NCI-H69 (cell line): ENCODE measurements at regions not wholly inside any gene's neighbourhood (a gene's known extent, or its start where the extent isn't known, plus 50 kb on each side); places are given as distances from the start of the nearest gene placed in this dataset.

ENCODE experiments used
- DNase-seq: peaks from one replicate; lab custom pipeline; 2025; lab: John Stamatoyannopoulos, UW

DNA sequence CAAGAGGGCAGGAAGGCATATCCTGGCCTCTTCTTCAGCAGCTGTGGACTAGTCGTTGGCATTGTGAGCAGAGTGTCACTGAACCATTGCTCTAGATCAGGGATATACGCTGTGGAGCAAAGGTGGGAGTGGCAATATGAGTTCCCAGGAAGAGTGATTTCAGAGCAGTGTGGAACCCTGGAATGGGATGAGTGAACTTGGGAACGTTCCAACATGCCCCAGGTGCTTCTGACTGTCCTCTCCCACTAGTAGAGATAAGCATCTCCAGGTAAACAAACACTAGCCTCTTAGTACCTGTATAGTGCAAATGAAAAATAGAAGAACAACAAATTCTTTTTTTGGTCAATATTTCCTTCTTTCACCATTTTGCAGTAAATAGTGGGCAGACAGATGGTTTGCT lies 123.6 kb upstream of the VEPH1 start:
- DNase-seq: peak; percentile 13

DNA sequence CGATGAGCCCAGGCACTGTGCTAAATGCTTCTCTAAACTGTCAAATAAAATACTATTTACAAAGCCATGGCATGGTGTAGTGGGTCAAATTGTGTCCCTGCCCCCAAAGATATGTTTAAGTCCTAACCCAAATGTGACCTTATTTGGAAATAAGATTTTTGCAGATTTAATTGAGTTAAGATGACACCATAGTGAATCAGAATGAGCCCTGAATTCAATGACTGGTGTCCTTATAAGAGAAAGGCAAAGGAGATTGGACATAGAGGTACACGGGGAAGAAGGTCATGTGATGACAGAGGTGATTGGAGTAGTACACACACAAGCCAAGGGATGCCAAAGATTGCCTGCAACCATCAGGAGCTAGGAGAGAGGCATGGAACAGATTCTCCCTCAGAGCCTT lies 121.6 kb upstream of the VEPH1 start:
- no peak for DNase-seq

DNA sequence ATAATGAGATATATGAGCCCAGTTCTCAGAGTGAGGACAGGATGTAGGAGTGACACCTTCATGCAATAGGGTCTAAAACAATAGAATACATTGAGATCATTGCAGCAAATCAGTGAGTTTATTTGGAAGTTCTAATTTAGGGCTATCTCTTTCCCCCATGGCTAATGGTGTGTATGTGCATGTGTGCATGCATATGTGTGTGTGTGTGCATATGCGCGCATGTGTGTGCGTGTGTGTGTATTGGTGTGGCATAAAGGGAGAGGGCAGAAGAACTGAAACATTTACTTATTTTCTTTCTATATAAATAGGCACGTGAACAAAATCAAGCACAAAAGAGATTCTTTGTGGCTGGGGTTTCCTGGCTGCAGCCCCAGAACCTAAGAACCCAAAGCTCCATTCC lies 115.7 kb upstream of the VEPH1 start:
- DNase-seq: no peak

DNA sequence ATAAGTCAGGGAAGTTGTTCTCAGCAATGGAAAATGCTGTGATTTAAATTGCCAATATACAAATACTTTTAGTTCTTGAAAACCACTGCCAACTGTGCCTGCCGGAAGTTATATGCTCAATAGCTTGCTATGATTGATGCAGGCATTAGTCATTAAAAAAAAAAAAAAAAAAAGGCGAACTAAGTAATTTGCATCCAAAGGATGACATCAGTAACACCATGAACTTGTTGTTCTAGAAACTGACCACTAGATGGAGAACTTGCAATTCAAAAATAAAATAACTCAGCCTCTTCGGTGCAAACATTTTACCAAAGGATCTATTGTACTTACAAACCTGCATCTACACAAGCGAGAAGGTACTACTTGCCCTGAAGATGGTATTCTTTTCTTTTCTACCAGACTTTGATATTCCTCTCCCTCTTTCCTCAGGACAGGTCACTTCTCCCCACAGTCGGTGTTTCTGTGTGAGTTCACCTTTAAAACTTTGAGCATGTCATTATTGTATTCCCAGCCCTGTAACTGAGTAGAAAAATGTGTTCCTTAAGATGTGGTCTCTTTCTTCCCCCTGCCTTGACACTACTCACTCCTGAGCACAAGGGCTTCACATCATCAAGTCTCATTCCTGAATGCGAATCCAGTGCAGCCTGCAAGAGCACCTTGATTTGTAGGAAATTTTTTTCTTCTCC lies 115.0 kb upstream of the VEPH1 start:
- DNase-seq: peak; percentile 58

DNA sequence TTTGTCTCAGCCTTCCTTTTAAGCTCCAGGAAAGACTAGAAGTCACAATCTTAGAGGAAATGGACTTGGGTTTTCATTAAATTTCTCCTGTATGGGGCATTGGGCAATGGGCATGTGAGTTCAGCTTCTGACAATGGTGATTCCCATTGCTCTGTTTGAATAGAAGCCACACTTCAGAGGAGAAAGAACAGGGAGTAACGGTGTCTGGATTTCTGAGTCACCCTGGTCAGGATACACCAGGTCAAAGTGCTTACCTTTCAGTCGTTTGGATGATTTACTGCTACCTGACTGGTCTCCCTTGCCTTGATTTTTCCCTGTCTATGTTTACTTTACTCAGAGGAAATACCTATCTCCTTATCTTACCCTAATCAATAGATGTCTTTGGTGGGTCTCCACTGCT lies 111.7 kb upstream of the VEPH1 start:
- DNase-seq: no peak

DNA sequence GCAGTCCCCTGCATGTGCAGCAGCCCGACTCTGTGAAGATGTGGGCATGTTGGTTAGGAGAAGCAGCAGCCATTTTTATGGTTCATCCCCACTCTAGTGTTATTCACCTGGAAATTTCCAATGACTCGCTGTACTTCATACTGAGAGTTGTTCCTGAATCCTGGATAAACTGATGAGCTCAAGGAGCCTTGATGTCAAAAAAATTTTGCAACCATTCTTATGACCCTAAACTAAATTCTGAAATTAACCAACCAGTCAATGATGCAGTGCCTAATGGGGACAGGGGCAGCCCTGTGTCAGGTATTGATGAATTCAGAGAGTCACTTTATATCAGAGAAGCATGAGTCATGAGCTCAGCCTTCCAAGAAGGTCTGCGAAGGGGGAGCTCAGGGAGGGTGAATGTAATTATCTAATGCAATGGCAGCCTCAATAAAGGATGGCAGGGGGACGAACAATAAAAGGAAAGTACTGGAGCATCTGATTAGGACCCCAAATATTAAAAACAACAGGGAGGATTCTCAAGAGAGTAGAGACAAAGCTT lies 108.4 kb upstream of the VEPH1 start:
- DNase-seq: no peak

DNA sequence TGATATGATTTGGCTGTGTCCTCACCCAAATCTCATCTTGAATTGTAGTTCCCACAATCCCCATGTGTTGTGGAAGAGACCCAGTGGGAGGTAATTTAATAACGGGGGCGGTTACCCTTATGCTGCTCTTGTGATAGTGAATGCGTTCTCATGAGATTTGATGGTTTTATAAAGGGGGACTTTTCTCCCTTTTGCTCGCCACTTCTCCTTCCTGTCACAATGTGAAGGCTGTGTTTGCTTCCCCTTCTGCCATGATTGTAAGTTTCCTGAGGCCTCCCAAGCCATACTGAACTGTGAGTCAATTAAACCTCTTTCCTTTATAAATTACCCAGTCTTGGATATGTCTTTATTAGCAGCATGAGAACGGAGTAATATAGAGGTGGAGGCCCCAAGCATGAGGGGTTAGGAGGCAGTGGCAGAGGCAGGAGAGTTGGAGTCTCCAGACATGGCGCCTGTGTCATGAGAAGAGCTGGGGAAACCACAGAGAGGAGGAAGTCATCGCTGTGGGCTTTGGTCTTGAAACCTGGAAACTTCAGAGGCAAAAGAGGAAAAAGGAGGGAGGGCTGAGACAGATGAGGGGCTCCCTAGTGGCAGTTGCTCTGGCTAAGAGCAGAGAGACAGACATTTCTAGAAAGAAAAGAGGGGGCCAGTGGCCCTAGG lies 107.8 kb upstream of the VEPH1 start:
- no peak for DNase-seq

DNA sequence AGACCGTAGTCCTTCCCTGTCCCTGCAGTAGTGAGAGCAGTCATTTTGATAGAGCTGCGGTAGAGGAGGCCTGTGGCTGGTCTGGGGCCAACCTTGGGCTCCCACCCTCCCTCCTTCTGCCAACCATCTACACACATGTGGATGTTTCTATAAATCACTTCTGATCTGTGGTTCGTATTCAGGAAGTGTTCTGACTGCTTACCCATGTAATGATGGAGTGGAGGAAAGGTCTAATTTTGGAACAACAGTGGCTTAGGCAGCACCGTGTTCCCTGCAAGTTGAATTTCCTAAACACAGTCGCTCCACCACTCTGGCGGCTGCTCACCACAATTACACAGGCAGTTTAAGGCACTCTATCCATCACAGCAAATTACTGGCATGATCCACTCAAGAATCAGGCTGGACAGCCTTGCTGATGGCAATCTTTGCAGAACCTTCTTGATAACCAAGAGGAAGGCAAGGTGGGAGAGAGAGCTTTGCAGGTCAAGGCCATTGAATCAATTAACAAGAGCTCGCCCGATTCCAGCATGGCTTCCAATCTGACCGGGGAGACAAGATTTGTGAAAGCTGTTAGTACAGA lies 104.7 kb upstream of the VEPH1 start:
- DNase-seq: no peak

DNA sequence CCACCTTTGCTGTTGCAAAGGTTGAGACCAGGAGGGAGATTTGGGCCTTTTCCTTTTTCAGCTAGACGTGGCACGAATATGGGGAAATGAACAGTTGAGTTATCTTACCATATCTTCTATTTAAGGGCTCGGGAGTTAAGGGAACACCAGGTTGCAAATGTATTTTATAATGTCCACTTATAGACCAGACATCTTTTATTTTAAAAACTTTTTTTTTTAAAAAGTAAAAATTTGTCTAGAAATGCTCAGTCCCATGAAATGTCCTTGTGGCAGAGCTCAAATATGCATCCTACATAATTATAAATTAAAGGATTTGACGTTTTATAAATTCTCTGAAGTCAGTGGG lies 103.6 kb upstream of the VEPH1 start:
- no peak for DNase-seq

DNA sequence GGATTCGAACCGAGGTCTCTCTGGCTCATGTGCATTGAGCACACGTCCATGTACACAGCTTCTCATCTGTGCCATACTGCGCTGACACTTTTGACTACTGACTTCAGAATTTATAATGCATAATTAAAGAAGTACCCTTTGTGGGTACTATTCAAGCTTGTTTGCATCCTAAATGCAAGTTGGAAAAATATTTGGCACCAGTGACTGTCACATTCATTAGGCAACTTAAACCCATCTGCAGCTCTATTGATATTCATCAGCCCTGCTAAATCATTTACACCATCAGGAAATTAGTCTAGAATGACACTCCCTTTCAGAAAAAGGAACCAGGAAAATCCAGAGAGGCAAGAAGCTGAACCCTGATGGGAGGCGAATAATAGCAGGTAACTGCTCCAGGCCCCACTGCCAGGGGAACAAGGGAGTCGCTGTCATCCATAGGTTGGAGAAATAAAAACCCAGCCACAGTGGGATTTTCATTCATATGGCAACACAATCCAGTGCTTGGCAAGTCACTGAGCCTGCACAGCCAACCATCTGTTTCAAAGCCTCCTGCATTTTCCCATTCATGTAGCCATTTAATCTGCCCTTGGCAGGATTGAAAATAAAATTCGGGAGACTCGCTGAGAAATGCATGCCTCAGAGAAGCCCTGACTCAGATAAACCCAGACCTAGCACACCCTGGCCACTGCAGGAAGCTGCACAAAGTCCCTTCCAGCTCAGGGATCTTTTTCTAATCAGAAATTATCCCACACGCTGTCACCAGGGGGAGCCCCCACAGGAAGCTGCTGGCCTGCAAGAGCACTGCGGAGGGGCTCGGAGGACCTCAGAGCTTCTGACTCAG lies 103.0 kb upstream of the VEPH1 start:
- DNase-seq: peak; percentile 65

DNA sequence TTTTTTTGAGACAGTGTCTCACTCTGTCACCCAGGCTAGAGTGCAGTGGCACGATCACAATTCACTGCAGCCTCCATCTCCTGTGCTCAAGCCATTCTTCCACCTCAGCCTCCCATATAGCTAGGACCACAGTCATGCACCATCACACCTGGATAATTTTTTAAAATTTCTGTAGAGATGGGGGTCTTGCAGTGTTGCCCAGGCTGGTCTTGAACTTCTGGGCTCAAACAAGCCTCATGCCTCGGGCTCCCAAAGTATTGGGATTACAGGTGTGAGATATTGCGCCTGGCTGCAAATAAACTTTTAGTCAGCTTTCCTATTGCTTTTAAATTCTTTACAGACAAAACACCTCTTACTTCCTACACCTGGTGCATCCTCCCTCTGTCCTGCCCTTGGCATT lies 102.1 kb upstream of the VEPH1 start:
- no peak for DNase-seq

DNA sequence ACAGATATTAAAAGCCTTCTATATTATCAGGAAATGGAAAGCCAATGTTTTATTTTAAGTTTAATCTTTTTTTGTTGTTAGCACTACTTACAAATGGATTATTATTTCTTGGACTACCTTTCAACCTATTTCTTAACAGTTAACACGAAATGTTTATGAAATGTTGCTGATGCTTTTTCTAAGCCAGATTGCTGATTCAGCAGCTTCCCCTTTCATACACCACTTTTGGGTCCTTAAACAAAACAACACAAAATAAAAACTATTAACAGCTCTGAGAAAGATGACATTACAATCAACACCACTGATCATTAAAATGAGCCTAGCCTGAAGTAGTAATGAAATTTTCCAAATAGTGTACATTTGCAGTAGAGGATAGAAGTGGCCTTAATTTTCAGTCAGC lies 99.2 kb upstream of the VEPH1 start:
- no peak for DNase-seq

DNA sequence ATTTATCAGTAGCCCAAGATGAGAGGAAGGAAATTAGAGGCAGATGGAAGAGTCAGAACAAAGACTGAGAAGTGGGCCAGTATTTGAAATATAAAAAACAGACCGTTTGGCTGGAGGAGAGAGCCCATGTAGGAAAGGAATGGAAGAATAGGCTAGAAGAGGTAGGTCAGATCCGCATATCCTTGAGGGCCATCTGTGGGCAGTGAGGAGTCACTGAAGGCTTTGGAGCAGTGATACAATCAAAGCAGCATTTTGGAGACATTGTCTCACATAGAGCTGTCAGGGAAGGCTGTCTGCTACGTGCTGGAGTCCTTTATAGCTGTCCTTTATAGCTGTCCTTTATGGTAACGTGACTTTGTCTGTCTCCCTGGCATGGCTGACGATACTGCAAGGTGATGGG lies 92.0 kb upstream of the VEPH1 start:
- no peak for DNase-seq

DNA sequence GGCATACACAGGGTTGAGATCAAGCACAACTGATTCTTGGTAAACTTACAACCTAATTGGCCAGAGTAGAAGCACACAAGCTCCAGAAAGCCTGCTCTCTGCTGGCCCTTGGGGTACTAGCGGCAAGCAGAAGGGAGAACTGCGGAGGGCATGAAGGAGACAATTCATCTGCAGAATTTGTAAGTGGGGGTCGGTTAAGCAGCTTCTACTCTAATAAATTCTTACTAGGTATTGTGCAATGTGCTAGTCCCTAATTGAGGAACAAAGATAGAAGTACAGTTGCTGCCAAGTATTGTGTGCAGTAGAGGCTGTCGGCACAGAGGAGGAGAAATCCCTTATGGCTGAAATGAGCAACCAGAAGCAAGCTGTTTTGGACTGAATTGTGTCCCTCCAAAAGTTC lies 91.2 kb upstream of the VEPH1 start:
- peak; percentile 5 for DNase-seq

DNA sequence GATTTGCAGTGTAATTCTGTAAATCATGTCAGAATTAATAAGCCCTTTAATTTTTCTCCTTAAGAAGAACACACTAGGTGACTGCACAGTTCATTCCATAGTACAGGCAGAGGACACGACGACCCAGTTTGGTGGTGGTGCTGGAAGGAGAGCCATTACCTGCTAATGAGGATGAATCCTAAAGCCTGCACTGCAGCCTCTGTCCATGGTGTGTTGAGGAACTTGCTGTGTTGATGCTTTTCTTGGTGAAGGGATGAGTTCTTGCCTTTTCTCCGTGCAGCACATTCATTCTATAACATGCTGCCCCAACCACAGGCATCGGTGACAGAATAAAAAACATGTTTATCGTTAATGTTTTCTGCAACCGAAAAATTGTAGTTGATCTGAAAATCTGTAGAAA lies 89.6 kb upstream of the VEPH1 start:
- DNase-seq: no peak

DNA sequence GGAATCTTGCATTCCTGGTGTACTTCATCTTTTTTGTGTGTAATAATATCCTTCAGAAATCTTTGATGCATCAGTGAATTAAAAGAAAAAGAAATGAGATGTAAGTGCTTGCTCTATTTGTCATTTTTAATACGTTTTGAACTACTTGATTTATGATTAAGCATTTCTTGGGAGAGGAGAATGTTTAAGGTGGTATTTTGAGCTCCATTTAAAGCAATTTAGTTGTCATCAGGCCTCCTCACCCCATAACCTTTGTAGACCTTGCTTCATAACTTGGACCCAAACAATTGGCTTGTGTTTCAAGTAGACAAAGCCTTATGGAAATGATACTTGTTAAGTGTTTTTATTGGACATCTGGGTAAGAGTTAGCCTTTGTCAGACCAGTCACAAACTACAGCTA lies 87.1 kb upstream of the VEPH1 start:
- DNase-seq: peak; percentile 52

DNA sequence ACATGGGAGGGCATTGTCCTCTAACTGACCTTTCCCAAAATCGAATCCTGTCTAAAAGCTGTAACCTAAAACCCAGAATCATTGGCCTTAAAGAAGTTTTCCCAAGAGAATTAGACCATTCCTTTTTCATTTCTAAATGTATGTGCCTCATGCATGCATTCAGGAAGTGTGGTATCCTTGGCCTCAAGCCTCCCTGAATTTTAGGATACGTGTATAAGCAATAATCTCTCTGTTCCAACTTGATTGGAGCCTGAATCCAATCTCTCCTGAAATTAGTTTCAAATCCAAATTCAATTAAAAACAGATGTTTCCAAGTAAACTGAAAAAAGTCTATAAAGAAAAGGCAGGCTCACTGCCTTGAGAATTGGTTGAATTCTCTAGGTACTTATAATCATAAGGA lies 86.0 kb upstream of the VEPH1 start:
- no peak for DNase-seq

DNA sequence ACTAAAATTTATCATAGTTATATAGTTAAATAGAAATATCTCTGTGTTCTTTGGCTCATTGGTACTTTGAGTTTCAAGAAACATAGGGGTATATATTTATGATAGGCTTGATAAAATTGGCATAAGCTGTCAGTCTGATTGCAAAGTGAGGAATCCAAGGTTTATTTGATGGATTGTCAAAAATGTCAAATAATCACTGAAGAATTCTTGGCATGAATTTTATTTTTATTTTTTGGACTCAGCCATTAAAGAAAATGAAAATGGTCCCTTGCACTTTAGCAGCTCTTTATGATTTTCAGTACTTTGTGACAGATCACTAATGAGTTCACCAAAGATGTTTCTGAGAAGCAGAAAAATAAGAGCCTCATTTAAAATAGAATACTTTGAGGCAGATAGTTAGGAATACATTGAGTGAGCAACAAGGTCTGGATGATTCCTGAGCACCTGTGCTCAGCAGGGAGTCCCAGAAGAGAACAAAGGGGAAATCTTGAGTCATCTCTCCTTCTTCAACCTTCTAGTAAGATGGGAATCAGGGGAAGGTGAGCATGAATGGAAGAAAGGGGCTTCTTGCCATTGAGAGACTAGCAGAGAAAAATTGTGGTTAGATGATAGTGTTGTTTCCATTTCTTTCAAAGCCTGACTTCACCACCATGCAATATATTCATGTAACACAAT lies 85.3 kb upstream of the VEPH1 start:
- peak; percentile 2 for DNase-seq

DNA sequence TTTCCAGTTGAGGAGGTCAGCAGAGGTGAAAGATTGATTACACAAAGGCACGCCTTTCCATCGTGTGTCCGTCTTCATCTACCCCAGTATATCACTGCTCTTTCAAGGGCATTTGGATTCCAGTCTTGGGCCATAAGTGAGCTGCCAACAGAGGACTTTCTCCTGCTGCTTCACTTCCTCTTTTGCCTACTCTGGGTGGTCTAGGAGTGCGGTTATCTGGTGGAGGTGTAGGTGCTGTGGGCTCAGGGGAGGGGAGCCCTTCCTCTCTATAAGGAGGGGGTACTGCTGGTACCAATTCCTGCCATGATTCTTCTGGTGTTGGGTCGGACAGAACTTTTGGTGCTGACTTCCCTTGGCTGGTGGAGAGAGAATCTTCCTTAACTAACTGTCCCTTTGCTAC lies 83.1 kb upstream of the VEPH1 start:
- no peak for DNase-seq

DNA sequence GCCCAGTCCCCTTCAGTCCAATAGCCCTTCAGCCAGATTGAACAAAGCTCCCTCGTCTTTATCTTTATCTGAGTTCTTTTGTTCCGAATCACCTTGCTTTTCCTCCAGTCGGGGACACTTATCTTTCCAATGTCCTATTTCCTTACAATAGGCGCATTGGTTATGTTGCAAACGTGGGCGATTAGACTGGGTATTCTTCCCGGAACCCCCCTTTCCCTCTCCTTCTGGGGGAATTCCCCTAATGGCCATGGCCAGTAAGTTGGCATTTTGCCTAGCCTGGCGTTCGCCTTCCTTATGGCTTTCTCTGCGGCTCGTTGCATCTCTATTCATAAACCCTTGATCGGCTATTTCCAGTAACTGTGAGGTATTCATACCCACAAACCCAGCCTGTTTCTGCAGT lies 82.2 kb upstream of the VEPH1 start:
- DNase-seq: no peak

DNA sequence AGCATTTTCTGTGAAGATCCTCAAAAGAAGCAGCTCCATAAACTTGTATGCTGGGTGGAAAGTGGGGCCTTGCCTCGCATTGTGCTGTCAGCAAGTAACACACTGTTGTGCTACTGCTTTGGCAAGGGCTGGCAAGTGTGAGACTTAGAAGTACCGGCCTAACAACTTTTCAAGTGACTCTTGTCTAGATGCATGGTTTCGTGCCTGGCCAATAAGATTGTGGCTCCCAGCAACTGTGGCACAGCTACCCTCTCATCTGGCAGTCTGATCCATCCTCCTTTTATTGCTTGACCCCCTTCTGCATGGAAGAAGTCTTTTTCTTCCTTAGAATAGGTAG lies 79.4 kb upstream of the VEPH1 start:
- no peak for DNase-seq

DNA sequence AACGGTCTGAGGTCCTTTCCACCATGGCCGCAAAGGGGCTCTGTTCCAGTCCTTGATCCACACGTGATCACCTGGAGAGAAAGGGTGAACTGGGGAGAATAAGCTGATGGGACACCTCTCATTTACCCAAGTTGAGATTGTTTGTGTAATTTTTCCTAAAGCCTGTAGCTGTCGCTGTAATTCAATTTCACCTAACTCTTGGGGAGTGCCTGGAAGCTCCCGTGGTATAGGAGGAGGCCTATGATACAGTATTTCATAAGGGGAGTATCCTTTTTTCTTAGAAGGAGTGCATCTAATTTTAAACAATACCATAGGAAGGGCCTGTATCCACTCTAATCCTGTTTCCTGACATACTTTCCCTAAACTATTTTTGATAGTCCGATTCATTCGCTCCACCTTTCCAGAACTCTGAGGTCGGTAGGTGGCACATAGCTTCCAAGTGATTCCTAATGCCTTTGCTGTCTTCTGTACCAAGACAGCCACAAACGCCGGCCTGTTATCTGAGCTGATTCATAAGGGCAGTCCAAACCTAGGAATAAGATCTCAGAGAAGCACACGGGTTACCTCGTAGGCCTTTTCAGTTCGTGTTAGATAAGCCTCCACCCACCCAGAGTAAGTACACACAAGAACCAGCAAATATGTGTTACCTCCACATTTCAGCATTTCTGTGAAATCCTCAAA lies 78.9 kb upstream of the VEPH1 start:
- DNase-seq: peak; percentile 35
